ENCODE measurements at regions not wholly inside any gene's neighbourhood (a gene's known extent, or its start where the extent isn't known, plus 50 kb on each side); places are given as distances from the start of the nearest gene placed in this dataset.

DNA sequence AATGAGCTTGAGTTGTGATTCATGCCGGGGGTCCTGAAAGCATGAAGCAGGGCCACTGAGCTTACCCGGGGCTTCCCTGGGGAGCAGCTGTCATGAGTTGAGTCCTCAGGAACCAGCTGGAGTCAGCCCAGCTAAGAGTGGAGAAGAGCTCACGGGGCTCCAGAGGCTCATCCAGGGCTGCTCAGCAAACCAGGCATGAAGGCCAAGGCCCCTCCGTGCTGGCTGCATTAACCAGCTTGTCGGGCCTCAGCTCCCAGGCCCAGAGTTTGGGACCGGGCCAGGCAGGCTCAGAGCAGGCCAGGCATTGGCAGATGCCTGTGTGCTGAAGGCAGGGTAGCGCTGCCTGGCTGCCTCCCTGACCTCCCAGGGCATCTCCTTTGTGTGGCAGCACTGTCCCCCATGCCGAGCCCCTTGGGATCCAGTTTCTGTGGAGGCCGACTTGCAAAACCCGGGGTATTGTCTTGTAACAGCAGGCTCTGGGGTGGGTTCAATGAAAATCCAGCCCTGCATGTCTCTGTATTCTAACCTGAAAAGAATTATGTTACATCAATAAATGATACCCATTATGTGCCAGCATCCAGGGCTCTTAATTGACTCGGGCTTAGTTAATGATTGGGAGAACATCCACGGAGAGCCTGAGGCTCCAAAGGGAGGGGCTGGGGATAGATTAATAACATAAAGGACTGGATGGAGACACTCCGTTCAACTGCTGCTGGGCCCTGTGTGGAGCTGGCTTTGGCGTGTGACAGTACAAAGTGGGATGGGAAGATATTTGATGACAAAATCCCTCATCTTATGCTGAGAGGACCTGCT is 68.0 kb upstream of the MSX1 start:
- H3K4me3 ChIP-seq (ENCODE audit: low read depth, low read length) = no peak overlapping the region
- TF ChIP-seq CTCF (IDR thresholded peaks at IDR 0.05; ENCODE audit: borderline replicate concordance, insufficient read depth, low read depth, low read length) = no peak

DNA sequence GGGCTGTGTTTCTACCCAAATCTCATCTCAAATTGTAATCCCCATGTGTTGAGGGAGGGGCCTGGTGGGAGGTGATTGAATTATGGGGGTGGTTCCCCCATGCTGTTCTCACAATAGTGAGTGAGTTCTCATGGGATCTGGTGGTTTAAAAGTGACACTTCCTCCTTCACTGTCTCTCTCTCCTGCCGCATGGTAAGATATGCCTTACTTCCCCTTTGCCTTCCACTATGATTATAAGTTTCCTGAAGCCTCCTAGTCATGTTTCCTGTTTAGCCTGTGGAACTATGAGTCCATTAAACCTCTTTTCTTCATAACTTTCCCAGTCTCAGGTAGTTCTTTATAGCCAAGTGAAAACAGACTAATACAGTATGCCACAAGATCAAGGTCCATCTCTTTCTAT is 70.0 kb upstream of the MSX1 start:
- TF ChIP-seq CTCF (IDR thresholded peaks at IDR 0.05; ENCODE audit: borderline replicate concordance, insufficient read depth, low read depth, low read length) = no peak
- H3K4me3 ChIP-seq (ENCODE audit: low read depth, low read length) = no peak overlapping the region

DNA sequence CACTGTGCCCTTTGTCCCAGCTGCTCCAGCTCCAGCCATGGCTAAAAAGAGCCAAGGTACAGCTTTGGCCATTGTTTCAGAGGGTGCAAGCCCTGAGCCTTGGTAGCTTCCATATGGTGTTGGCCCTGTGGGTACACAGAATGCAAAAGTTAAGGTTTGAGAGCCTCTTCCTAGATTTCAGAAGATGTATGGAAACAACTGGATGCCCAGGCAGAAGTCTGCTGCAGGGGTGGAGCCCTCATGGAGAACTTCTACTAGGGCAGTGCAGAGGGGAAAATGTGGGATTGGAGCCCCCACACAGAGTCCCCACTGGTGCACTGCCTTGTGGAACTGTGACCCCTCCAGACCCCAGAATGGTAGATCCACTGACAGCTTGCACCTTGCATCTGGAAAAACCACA is 70.9 kb upstream of the MSX1 start:
- H3K4me3 ChIP-seq (ENCODE audit: low read depth, low read length) = no peak overlapping the region
- no peak for TF ChIP-seq CTCF (IDR thresholded peaks at IDR 0.05; ENCODE audit: borderline replicate concordance, insufficient read depth, low read depth, low read length)

DNA sequence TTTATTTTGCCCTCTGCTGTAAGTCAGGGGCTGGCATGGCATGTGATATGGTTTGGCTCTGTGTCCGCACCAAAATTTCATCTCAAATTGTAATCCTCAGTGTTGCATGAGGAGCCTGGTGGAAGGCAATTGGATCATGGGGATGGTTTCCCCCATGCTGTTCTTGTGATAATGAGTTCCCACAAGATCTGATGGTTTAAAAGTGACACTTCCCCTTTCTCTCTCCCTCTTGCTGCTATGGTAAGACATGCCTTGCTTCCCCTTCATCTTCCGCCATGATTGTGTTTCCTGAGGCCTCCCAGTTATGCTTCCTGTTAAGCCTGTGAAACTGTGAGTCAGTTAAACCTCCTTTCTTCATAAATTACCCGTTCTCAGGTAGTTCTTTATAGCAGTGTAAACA is 72.0 kb upstream of the MSX1 start:
- H3K4me3 ChIP-seq (ENCODE audit: low read depth, low read length) = no peak overlapping the region
- no peak for TF ChIP-seq CTCF (IDR thresholded peaks at IDR 0.05; ENCODE audit: borderline replicate concordance, insufficient read depth, low read depth, low read length)

DNA sequence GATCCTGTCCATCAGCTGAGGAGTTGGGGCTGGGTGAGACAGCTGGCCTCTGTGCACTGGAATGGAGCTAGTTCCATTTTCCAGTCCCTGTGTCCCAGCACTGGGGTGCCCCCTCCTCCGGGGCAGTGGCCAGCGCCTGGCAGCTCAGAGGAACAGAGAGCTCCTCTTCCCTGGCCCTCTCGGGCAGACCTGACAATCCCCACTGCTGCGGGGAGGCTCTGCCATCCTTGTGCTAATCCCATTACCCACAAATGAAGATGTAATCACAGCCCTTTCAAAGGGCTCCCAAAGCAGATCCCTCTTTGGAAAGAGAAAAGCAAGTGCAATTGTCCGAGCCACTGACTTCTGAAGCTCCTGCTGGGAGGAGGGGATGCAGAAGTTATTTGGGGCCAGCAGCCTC is 75.1 kb upstream of the MSX1 start:
- no peak for TF ChIP-seq CTCF (IDR thresholded peaks at IDR 0.05; ENCODE audit: borderline replicate concordance, insufficient read depth, low read depth, low read length)
- H3K4me3 ChIP-seq (ENCODE audit: low read depth, low read length) = no peak overlapping the region

- no peak for TF ChIP-seq CTCF (IDR thresholded peaks at IDR 0.05; ENCODE audit: borderline replicate concordance, insufficient read depth, low read depth, low read length)
- H3K4me3 ChIP-seq (ENCODE audit: low read depth, low read length) = no peak overlapping the region
These were observed 75.6 kb upstream of the MSX1 start for GRCh38 chr4:4783847-4784246.

GRCh38 chr4:4782969-4783368 is 76.5 kb upstream of the MSX1 start:
- no peak overlapping the region for H3K4me3 ChIP-seq (ENCODE audit: low read depth, low read length)
- TF ChIP-seq CTCF (IDR thresholded peaks at IDR 0.05; ENCODE audit: borderline replicate concordance, insufficient read depth, low read depth, low read length) = no peak

Data from GM12875 (cell line).